ENCODE measurements at regions not wholly inside any gene's neighbourhood (a gene's known extent, or its start where the extent isn't known, plus 50 kb on each side); places are given as distances from the start of the nearest gene placed in this dataset.

- ChIA-PET POLR2A (no interaction called here), CTCF (no interaction called here)
- H3K27ac Mint-ChIP-seq = no peak overlapping the region
- TF ChIP-seq EMX1 (CRISPR knock-in tag; IDR thresholded peaks at IDR 0.05) = no peak
- TF ChIP-seq MYBL2 (CRISPR knock-in tag; IDR thresholded peaks at IDR 0.05) = no peak
- TF ChIP-seq ZBTB21 (CRISPR knock-in tag; IDR thresholded peaks at IDR 0.05; ENCODE audit: borderline replicate concordance) = no peak
- no peaks in the 10 kb centered on the region for H3K27me3 Mint-ChIP-seq (ENCODE audit: low read depth)
- DNase-seq (ENCODE audit: low spot score) (no peak), ATAC-seq (no peak)
- peaks cover 13% of the 10 kb centered on the region for H3K36me3 Mint-ChIP-seq
- H3K4me3 Mint-ChIP-seq = no peak overlapping the region
- H3K4me1 Mint-ChIP-seq = no peaks in the 10 kb centered on the region
- H3K9me3 Mint-ChIP-seq = peaks cover 27% of the 10 kb centered on the region
These were observed 477.6 kb downstream of the ZNF385D start for GRCh38 chr3:21273259-21274025.

GRCh38 chr3:21271606-21272016 is 479.4 kb downstream of the ZNF385D start:
- Mint-ChIP-seq H3K9me3 (peaks cover 27% of the 10 kb centered on the region), H3K4me1 (no peaks in the 10 kb centered on the region), H3K27ac (no peak overlapping the region), H3K4me3 (no peak overlapping the region), H3K36me3 (peaks cover 13% of the 10 kb centered on the region), H3K27me3 (ENCODE audit: low read depth) (no peaks in the 10 kb centered on the region)
- POLR2A ChIA-PET = no interaction called here
- TF ChIP-seq AR (CRISPR knock-in tag; IDR thresholded peaks at IDR 0.05) (no peak), CDX4 (CRISPR knock-in tag; IDR thresholded peaks at IDR 0.05; ENCODE audit: borderline replicate concordance) (no peak), ELF4 (CRISPR knock-in tag; IDR thresholded peaks at IDR 0.05; ENCODE audit: low read depth) (no peak), ATF3 (CRISPR knock-in tag; conservative IDR thresholded peaks at IDR 0.05) (no peak), OVOL2 (CRISPR knock-in tag; IDR thresholded peaks at IDR 0.05; ENCODE audit: borderline replicate concordance) (no peak), ATF2 (CRISPR knock-in tag; IDR thresholded peaks at IDR 0.05; ENCODE audit: borderline replicate concordance, low read depth) (no peak)
- DNase-seq (ENCODE audit: low spot score) (no peak), ATAC-seq (no peak)
- CTCF ChIA-PET = no interaction called here

- ATAC-seq (no peak), DNase-seq (ENCODE audit: low spot score) (no peak)
- Mint-ChIP-seq H3K9me3 (peaks cover 18% of the 10 kb centered on the region), H3K27me3 (ENCODE audit: low read depth) (no peaks in the 10 kb centered on the region), H3K27ac (no peak overlapping the region), H3K4me1 (no peaks in the 10 kb centered on the region), H3K4me3 (no peak overlapping the region), H3K36me3 (peaks cover 13% of the 10 kb centered on the region)
- ChIA-PET CTCF (interaction anchor here (0.5 kb wide), 1 partner anchor 671 kb away, joined by 3 read pairs; no protein-coding TSS in a partner anchor), POLR2A (no interaction called here)
- TF ChIP-seq OVOL2 (CRISPR knock-in tag; IDR thresholded peaks at IDR 0.05; ENCODE audit: borderline replicate concordance) = no peak
- TF ChIP-seq NR1H2 (CRISPR knock-in tag; IDR thresholded peaks at IDR 0.05) = no peak
- TF ChIP-seq ZNF317 (CRISPR knock-in tag; IDR thresholded peaks at IDR 0.05; ENCODE audit: borderline replicate concordance, low read depth) = no peak
- no peak for TF ChIP-seq ZMAT4 (CRISPR knock-in tag; IDR thresholded peaks at IDR 0.05)
- TF ChIP-seq FOXJ3 (CRISPR knock-in tag; IDR thresholded peaks at IDR 0.05; ENCODE audit: borderline replicate concordance) = no peak
- TF ChIP-seq ATF1 (CRISPR knock-in tag; IDR thresholded peaks at IDR 0.05) = no peak
- no peak for TF ChIP-seq ZNF138 (CRISPR knock-in tag; conservative IDR thresholded peaks at IDR 0.05)
- TF ChIP-seq SP1 (CRISPR knock-in tag; conservative IDR thresholded peaks at IDR 0.05) = no peak
- no peak for TF ChIP-seq MAX (CRISPR knock-in tag; IDR thresholded peaks at IDR 0.05)
- TF ChIP-seq ZNF281 (CRISPR knock-in tag; IDR thresholded peaks at IDR 0.05) = no peak
- TF ChIP-seq E2F4 (CRISPR knock-in tag; IDR thresholded peaks at IDR 0.05; ENCODE audit: borderline replicate concordance, low read depth) = no peak
- TF ChIP-seq MXD4 (CRISPR knock-in tag; IDR thresholded peaks at IDR 0.05; ENCODE audit: borderline replicate concordance) = no peak
- TF ChIP-seq PRRX2 (CRISPR knock-in tag; IDR thresholded peaks at IDR 0.05) = no peak
These were observed 481.1 kb downstream of the ZNF385D start for GRCh38 chr3:21269882-21270281.
